ENCODE measurements at regions not wholly inside any gene's neighbourhood (a gene's known extent, or its start where the extent isn't known, plus 50 kb on each side); places are given as distances from the start of the nearest gene placed in this dataset.
"Not testable (repeated sequence)": the region's sequence is repeated elsewhere in the genome, so short reads cannot be mapped to it uniquely, and the experiment has no call there.

DNA sequence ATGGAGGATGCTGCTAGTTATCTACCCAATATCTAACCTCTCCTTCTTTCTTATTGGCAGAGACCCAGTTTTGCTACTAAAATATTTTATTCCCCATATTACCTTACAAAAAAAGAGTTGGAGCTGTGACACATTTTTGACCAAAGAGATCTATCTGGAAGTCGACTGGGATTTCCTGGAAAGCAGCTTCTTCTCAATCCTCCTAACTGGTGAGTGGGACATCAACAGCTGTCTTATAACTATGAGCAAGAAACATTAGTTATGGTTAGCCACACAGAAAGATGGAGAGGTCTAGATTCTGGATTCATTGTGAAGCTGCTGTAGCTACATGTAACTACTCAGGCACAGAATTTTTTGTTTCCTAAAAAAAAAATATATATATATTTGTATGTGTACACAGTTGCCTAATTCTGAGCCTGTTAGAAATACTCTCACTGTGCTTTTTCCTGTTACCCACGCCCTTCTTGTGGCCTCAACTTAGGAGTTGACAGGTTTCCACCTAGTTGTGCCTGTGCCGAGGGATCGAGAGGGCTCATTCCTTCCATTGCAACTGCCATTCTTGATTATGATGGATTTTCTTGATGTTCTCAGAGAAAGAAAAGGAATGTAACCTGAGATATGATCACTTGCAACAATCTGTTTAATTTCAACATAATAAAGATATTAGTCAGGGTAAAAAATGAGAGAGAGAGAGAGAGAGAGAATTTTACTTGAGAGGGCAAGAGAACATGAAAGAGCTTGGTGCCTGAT lies 142.0 kb downstream of the SLC17A6 start:
- no peak for DNase-seq

DNA sequence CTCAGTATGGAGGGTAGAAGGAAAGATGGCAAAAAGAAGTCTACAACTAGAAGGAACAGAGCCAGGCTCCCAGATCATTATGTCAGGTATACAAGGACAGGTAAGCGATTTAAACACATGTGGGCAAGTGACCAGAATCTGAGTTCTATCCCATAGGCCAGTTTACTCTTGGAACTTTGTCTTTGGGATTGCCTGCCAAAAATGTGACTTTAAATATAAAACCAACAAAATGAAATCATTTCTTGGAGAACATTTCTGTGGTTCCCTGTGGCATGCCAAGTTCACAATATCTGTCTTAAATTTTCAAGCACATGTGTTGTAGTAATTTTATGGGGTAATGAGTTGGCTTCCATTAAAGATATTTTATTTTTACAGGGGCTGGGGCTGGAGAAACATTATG lies 141.0 kb downstream of the SLC17A6 start:
- no peak for DNase-seq

DNA sequence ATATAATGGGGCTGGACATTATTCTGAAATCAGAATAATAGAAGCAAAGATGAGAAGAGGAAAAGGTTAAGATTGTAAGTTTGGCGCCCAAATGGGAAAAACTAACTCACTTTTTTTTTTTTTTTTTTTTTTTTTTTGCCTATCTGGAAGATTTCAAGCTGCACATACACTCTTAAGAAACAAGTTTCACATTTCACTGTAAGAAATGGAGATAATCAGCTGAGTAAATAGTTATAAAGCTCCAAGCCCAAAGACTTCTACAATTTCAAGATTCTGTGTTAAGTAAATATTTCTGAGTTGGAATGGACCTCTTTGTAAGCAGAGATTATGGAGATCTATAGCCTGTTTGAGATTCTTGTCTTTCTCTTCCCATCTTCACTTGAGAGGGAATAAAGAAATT lies 140.0 kb downstream of the SLC17A6 start:
- no peak for DNase-seq

DNA sequence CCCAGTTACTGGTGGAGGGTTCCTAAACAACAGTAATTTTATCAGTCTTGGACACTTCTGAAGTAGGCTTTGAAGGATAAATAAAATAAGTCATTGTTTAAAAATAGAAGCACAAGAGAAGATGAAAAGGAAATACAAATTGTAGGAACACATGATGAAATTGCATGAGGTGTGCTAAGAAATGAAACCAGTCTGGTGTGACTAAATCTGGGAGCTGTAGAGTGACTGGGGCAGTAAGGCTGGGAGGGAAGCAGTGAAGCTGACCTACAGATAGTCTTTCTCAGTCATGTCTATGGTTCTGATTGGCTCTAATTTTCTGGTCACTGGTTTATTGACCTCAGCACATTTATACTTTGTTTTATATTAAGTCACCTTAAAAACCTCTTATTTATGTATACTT lies 139.1 kb downstream of the SLC17A6 start:
- no peak for DNase-seq

DNA sequence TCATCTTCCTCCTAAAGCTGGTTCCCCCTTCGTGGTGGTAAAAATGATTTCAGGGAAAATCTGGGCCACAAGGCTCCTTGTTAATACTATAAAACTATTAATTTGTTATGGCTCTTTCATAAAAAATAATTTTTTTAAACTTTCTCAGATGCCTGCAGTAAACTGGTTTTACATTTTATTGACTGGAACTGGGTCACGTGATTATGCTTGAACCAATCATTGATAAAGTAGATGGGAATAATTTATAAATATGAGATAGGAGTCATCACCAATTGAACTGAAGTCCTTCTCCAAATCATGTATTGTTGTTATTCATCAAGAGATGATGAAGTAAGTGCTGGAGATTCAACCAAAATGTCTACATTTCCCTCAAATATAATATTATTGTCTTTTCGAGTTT lies 138.4 kb downstream of the SLC17A6 start:
- no peak for DNase-seq

DNA sequence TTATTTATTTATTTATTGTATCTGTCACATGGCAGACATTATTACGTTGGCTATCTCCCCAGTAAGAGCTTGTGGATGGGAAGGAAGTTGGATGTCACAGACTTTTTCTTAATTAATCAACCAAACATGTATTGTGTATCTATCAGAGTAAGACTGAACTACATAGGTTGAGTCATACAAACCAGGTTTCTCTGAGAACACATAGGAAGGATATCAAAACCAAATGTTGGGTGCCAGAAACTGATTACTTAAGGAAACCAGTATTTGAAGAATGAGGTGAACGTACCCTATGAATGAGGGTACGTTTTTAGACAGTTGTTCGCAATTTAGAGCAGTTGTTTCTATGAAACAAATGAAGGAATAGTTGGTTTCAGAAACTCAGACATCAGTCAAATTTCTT lies 136.4 kb downstream of the SLC17A6 start:
- no peak for DNase-seq

DNA sequence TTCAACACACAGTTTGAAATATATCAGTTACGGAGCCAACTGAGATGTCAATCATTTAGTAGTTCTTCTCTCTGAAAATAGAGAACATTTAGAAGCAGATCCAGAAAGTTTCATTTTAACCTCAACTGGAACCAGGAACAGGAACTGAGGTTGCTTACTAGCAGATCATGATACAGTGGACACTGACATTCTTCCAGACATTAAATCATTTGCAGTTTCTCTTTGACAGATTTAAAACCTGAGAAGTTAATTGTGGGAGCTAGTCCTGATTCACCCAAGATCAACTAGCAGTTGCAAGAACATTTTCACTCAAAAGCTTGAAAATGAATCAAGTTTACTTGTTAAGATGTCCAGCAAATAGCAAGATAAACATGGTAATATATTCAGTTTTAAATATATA lies 135.4 kb downstream of the SLC17A6 start:
- DNase-seq, result no peak

DNA sequence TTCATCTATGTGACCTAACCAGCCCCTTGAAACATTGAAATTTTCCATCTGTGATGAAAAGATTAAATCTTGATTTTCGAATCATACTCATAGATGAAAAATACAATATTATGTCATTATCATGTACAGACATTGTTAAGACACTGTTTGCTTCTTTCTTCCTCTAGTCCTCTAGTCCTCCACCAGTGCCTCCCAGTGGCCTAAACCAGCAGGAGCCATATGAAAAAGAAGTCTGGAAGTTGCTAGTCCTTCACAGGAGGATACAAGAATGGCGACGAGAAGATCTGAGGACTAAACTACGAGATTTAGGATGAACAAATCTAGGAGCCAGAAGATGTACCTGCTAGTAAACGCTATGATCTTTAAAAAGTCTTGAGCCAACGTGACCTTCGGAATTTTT lies 134.1 kb downstream of the SLC17A6 start:
- DNase-seq, result no peak

DNA sequence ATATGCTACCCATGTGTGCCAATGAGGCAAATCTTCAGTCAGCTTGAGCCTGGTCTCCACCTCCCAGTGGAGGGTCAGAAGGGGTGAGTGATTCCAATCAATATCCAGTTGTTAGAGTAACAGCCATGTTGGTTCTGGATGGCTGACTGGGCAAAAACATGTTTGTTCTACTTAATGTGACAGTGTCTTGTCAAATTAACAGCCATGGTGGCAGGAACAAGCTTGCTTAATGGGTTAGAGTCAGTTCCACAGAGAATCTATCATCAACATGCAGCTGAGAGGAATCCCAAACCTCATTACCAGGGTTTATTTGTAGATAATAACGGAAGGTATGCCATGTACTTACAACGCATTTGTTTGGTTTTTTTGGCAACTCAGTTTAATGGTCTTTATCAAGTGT lies 133.2 kb downstream of the SLC17A6 start:
- DNase-seq, result no peak

DNA sequence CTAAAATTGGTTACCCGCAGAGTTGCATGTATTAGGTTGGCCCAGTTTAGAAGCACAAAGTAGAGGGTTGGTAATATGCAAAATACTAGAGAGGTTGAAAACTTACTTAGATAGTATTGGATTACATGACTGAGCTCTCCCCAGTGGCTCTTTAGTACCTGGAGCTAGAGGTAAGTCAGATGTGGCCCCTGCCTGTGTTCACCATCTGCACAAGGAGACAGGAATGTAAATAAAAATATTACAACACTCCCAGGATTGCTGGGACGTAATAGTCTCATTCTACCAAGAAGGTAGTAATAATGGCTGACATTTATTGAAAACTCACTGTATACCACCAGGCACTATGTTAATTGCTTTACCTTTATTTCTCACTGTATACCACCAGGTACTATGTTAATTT lies 129.6 kb downstream of the SLC17A6 start:
- DNase-seq, result no peak

DNA sequence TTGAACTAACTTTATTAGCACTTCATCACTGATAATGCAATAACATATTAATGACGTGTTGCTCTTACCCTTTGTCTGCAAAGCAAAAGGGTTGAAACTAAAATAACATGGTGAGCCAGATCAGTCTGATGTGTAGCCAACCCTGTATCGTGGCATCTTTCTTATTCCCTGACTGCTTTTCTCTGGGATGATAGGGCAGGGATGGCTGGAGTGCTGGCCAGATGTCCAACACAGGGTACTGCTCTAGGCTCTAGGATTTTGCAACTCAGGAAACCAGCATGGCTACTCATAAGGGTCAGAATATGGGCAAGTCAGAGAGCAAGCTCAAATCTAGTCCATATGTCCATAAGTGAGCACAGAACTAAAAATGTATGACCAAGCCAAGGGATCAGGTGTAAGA lies 129.1 kb downstream of the SLC17A6 start:
- no peak for DNase-seq

DNA sequence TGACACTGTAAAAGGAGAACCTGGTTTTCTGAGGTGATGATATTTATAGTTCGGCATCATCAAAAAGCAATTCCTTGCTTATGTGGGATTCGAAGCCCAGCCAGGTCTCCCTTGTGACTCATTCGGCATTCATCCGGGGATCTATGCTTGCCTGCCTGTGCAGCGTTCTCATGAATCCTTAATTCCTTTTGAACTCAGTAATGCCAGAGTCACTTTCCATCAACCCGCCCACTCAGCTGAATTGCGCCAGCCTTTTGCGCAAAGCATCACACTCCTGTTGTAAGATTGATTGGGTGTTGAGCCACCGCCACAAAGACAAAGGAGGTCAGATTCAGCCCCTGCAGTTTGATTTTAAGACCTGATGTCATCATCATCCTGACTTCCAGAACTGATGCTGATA lies 128.6 kb downstream of the SLC17A6 start:
- DNase-seq, result no peak

DNA sequence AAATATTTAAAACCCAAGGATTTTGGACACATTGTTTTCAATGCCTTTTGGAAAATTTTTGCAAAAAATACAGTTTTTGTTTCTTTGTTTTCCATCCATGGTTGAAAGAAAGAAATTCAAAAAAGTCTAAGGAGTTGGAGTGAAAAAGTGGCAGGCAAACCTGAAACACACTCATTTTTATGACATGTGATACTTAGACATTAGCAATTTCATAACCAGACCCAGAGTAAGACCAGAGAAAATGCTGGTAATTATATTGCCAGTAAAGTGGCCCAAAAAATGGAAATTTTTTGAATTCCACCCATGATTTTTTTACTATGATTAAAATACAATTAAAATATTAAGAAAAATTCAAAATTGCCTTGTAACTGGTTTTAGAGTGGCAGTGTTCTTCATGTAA lies 128.2 kb downstream of the SLC17A6 start:
- no peak for DNase-seq

DNA sequence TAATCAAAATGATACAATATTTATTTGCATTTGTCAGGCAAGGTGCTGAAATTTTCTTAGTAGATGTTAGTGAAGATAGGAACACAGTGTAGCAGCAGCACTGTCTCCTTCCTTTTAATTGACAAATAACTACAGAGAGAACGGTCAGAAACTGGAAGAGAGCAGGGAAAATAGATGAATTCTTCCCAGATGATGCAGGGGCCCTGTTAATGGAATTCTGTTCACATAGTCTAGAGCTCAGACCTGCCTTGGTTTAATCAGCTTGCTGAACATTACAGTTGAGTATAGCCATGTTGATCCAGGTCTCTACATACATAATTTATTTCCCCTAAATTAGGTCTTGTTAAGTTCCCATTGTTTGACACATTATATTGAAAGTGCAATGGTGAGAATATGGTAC lies 127.4 kb downstream of the SLC17A6 start:
- no peak for DNase-seq

DNA sequence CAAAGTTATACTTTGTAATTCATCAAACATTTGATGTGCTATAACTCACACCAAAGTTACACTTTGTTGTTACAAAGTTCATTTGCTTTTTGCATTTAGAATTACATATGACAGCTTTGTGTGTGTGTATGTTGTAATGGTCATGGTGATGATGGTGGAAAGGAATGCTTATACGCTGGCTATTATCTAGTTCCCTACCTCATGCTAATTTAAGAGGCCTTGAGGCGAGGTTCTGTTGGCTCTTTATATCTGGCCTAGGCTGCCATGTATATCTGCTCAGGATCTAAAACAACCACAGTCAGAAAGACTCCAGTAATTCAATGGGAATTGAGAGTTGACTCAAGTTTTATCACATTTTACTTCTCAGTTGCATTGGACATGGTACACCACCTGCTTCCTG lies 123.4 kb downstream of the SLC17A6 start:
- DNase-seq, result no peak

DNA sequence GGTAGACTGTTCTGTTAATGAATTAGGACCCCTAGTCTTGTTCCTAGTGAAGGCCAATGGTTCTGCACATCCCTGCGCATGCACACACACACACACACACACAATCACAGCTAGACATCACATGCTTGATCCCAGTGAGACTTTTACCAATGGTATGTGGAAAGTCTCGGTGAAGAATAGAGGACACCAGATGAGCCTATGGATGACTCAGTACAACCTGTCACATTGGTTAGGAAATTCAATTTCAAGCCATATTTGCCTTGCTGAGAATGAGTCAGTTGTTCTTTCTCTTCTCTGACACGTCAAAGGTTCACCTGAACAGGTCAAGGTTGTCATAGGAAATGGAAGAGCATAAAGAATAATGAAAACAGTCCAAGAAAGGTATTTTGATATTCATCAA lies 122.0 kb downstream of the SLC17A6 start:
- DNase-seq, result no peak

DNA sequence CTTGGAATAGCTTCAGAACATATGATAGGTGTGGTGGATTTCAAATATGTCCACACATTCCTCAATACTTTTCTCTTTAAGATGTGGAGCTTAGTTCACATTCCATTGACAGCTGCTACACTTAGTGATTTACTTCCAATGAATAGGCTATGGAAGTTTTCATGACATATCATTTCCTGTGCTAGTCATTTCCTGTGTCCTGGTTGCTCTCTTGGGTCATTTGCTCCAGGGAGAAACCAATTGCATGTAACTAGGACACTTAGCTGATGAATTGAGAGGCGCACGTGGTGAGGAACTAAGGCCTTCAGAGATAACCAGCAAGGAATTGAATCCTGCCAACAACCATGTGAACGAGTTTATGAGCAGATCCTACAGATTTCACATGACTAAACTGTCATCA lies 120.9 kb downstream of the SLC17A6 start:
- DNase-seq, result no peak

DNA sequence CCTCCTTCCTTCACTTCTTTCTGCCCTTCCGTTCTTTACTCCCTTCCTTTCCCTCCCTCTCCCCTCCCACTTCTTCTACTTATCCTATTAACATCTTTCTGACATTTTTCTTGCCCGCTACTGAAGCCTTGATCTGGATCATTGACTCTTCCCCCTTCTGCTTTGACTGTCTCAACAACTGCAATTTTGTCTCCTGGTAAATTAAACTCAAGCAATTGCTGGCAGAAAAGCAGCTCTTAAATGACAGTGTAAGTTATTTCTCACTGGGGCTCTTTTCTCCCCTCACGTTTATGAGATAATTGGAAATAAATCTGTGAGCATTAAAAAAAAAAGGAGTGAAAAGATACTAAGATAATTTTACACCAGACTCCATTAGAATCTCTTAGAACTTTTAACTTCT lies 120.0 kb downstream of the SLC17A6 start:
- DNase-seq, result no peak

DNA sequence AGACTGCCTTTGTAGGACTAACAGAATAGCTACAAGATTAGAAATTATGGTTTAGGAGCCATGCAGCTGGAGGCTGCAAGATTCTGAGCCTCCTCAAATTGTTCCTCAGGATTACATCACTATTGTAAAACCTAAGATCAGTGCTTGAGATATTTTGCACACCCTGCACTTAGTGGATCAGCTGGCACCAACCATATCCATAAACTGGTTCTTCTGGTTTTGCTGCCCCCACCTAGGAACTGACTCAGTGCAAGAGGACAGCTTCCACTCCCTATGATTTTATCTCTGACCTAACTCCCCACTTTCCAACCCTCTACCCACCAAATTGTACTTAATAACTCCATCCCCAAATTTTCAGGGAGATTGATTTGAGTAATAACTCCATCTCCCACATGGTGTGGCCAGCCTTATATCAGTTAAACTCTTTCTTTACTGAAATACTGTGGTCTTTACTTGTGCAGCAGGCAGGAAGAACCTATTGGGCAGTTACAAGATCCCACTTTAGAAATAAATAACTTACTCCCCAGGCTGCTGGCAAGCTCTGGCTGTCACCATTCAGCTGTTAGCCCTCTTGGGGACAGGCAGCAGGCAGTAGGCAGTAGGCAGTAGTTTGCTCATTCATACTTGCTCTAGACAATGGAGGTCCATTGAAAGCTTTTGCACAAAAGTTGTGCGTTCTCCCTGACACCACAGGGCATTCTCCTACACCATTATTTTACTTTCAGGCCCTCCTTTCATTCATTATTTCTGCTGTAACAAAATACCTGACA lies 119.0 kb downstream of the SLC17A6 start:
- no peak for DNase-seq

DNA sequence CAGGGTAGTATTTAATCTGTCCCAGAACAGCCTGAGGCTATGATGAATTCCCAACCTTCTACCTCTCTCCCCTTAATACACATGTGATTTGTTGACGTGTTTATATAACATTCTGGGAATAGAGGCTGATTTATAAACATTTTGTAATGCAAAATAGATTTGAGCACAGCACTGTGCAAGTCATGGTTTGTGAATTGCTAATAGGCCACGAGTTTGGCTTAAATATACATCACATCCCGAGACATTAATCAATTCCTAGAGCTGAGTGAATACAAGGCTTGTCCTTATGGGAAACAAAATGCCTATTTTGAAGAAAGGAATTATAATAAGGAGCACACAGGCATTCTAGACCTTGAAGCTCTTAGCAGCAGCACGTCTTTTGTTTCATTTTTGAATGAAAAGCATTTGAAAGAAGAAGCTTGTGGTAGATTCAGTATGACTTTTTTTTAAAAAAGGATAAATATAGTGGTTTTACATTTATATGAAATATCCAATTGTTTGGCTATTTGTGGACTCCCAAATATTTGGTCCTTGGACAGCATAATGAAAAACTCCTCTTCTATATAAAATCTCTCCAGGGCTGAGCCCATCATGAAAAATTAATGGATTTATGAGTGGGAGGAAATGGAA lies 116.4 kb downstream of the SLC17A6 start:
- no peak for DNase-seq

DNA sequence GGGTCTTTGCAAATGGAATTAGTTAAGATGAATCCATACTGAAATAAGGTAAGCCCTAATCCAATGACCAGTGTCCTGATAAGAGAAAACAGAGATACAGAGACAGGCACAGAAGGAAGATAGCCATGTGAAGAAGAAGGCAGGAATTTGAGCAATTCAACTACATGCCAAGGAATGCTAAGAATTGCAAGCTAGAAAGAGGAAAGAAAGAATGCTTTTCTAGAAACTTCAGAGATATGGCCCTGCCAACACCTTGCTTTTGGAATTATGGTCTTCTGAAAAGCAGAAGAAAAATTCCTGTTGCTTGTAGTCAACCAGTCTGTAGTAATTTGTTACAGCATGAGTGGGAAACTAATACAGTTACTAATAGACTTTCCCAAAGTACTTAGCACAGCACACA lies 111.3 kb downstream of the SLC17A6 start:
- no peak for DNase-seq

DNA sequence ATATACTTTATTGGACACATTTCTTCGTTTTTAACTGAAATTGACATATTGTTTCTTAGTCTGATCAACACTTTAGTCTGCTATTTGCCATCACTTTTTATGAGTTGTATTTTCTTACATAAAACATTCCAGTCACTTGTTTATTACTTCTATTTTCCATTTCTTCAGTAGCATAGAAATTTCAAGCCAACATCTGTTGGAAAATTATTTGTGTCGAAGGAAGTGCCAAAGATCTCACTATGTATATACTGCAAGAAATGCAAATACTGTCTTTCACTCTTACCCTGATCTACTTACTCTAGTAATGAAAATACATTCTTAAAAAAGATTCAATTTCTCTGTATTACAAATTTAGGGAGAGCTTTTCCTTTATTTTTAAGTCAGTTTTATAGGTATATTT lies 105.9 kb downstream of the SLC17A6 start:
- DNase-seq, result no peak

DNA sequence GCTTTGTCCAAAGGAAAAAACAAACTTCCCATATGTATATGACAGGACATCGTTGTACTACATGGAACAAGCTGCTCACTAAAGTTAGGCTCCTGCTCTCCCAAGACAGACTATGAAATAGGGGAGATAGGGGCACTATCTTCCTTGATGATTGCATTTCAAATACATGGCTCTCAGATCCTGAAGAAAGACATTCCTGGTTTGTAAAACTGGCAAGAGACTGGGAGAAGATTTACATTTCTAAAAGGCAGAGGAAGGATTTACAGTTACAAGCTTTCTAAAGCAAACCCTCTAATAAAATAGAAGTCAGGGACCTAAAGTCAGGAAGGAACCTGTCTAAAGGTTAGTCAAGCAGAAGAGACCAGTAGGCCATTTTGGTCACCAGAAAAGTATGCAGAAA lies 103.7 kb downstream of the SLC17A6 start:
- DNase-seq, result no peak

DNA sequence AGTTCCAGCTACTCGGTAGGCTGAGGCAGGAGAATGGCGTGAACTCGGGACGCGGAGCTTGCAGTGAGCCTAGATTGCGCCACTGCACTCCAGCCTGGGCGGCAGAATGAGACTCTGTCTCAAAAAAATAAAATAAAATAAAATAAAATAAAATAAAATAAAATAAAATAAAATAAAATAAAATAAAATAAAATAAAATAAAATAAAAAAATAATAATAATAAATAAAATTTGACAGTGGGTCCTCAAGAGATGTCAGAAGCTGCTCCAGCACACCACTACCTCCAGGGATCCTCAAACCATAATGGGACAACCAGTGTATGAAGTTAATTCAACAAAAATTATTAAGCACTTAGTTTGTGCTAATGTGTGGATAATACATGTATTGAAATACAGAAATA lies 97.4 kb downstream of the SLC17A6 start:
- DNase-seq, result not testable (repeated sequence)
